GM18508 (cell line): ENCODE measurements at regions not wholly inside any gene's neighbourhood (a gene's known extent, or its start where the extent isn't known, plus 50 kb on each side); places are given as distances from the start of the nearest gene placed in this dataset.
"Not testable (repeated sequence)": the region's sequence is repeated elsewhere in the genome, so short reads cannot be mapped to it uniquely, and the experiment has no call there.

Experiments
- ATAC-seq: cut with Tn5 transposase; IDR thresholded peaks from one replicate; pipeline ENCODE4 v1.9.1; 2021; ENCODE audit warnings: moderate number of reproducible peaks; ENCODE audit not compliant: insufficient read depth, unreplicated experiment

DNA sequence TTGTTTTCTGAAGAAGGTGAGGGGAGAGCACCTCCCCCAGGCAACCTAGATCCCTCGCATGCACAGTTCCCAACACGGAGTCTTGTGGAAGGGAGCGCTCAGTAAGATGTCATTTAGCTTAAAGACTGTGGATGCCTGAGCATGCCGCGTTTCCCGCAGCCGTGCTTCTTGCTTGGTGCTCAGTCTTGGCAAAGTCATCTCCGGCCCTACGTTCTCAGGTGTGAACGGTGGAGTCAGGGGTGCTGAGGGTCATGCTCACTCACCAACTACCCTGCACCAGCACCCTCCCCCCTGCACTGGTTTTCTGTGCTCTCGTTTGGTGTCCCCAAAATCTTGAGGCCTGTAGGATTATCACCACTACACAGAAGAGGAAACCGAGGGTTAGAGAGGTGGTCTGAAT, 202.1 kb downstream of the RHOU start:
- ATAC-seq: no peak

DNA sequence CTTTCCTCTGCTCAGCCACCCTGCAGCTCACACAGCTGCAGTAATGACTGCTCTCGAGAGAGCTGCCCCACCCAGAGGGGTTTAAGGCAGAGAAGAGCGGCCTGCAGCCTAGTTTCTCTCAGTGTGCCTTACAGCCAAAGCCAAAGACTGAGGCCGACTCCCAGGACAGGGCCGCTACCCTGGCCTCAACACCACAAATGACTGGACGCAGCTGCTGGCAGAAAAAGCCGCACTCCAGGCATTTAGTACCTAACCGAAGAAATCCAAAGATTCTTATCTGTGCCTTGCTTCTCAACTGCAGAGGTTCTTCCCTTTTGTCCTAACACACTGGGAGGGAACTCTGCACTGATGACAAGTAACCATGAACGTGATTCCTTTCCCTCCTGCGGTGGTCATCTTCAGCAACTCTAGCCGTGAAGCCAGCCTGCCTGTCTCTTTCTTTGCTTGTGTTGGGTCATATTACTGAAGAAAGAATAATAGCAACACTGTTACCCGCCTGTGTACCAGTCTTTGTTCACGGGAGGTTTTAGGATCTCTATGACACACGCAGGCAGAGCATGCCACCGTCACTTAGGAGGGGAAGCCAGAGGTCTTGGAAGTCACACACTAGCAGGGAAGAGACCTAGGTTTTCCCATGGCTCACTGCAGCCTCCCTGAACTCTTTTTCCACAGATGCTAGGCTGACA, 202.7 kb downstream of the RHOU start:
- no peak for ATAC-seq

DNA sequence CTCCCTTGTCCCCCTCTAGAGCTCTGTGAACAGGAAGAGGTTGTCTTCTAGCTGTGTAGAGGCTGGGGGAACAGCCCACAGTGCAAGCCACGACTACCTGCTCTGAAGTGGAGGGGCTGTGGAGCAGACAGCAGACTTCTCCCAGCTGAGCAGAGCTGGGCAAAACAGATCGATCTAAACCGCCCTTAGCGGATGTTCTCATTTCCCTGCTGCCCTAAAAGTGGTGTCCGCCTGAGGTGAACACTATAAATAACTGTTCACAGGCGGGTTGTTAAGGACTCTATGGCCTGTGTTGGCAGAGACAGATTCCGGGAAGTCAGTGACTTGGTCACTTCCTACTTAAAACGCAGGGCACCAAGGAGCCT, 203.2 kb downstream of the RHOU start:
- ATAC-seq: peak; percentile 53

DNA sequence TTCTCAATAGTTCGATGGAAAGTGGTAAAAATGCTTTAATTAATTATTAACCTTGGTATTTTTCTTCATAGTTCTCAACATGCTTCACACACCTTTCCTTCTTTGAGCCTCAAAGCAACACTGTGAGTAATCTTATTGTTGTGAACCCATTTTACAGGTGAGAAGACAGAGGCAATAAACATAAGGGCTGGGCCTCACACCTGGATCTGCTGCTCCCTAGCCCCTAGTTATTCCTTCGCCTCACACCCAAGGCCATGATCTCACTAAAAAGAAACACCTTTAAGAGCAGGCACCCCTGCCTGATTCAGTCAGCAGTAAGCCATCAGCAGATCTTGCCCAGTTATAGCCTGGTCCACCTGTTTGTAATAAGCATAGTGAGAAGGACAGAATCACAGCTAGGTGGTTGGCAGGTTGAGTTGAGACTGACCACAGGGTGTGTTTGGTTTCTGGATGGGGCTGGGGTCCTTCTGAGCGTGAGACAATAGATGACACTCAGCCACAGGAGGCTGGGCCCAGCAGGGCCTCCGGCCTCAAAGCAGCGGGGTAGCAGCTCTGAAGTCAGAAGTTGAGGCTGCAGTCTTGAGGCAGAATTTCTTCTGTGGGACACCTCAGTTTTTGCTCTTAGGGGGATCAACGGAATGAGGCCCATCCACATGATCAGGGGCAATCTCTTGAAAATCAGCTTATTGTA, 203.9 kb downstream of the RHOU start:
- ATAC-seq: no peak

DNA sequence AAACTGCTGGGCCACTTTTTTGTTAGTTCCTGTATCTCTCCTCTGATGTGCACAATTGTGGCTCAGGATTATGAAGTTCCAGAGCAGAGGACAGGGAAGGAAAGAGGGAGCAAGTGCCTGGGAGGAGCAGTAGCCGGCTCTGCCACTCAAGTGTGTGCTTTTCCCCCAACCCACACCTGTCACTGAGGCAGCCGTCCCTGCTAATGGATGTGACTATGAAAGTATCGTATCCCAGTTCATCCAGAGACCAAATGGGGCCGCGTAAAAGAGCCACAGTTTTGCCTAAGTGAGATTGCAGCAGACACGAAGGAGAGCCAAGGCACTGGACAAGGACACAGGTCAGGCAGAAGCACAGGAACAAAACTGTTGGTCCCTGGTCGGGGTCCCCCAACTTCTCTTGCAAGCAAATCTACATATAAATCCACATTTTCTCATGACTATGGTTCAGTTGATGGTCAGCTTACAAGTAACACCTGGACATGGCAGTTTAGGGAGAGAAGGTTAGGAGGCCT, 204.7 kb downstream of the RHOU start:
- no peak for ATAC-seq

DNA sequence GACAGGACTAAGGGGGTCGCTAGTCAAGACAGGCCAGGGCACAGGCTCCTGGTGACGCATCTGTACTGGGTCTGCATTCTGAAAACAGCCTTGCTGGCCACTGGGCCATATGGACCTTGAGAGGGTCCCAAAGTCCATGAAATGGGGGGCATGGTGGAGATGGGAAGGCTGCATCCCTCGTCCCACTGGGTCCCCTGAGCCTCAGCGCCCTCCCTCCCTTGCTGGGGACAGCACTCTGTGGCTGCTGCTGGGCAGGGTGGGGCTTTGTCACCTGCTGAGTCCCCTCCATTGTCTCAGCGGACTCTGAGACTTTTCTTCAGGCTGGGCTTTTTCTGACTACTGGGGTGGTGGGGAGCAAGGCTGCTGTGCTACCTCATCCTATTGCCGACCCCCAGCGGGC, 205.2 kb downstream of the RHOU start:
- ATAC-seq: no peak

DNA sequence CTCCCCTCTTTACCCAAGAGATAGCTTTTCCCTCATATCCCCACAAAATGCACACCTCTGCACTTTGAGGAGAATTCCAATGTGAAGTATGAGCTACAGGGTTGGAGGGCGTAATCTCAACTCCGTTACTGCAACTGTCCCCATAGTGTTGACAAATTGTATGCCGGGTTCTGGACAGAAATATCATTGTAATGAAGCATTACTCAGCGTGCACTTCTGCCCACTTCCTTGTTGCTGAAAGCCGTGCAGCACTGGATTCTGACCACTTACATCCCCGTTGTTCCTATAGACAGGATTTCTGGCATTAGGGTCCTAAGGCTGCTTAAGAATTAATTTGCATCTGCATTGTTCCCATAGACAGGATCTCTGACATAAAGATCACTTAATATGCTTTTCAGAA, 205.6 kb downstream of the RHOU start:
- ATAC-seq: no peak

DNA sequence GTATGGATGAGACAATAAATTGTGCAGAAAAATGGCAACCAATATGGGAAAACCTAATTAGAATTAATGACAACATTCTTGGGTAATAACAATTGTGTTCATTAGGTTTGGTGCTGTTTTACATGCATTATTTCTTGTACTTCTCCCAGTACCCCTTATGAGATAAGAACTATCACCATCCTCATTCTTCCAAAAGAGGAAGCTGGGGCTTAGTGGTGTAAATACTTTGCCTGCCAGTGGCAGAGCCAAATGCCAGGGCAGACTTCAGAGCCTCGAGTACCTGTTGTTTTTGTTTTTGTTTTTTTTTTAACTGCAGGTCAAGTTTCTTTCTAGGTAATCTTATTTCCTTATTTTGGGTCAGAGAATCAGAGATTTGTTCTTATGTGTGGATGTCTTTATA, 206.4 kb downstream of the RHOU start:
- ATAC-seq: no peak

DNA sequence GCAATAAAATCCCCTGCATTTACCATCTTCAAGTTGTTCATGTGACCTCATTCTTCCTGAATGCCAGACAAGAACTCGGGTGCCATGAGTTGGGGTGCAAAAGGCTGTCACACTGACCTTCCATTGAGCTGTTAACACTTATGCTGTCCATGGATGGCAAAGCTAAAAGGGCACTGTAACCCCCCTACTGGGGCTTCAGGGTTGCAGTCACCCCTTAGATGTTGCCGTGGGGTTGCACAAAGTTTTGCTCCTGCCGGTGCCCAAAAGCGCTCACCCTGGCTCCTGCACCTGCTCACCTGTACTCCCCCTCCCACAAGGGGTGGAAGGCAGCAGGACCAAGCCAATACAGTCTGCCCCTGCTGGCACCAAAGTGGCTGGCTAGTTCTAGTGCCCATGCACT, 208.2 kb downstream of the RHOU start:
- ATAC-seq: no peak

DNA sequence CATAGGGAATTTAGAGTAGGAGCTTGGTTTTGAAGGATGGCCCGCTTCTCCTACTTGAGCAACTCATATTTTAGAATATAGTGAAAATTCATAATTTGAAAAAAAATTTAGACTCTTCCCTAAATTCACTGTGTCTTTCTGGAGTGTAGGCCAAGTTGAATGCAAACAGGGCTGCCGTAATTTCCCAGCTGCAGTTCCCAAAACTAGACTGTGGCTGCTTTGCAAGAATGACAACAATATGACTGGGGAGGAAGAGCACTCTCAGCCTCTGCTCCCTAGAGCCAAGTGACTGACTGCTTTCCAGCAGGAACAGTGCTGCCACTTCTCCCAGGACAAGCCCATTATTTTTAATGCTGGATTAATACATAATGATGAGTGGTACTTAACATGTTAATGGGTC, 209.0 kb downstream of the RHOU start:
- no peak for ATAC-seq

DNA sequence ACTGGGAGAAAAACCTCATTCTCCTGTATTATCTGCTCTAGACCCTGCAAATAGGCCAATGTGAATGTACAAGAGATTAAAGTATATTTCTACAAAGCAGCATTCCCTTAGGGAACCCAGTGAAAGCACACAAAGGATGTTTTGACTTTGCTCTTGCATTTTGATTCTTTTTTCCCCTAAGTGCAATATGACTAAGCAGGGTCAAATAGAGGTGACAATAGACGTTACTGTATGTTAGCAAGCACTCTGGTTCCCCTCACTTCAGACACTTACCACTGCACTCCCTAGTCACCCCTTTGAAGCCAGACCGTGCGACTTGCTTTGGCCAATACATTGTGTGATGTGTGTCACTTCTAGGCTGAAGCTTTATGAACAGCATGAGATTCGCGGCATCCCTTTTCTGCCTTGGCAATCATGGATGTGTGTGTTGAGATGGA, 209.7 kb downstream of the RHOU start:
- no peak for ATAC-seq

DNA sequence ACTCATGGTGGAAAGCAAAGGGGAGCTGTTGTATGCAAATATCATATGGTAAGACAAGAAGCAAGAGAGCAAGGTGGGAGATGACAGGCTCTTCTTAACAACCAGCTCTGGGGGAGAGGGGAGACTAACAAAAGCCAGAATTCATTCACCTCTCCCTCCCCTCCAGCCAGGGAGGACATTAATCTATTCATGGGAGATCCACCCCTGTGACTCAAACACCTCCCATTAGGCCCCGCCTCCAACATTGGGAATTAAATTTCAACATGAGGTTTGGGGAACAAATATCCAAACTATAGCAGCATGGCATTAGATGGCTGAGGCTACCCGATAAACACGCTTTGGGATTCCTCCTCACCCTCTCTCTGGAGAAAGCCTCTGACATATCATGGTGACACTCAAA, 210.6 kb downstream of the RHOU start:
- ATAC-seq: no peak

DNA sequence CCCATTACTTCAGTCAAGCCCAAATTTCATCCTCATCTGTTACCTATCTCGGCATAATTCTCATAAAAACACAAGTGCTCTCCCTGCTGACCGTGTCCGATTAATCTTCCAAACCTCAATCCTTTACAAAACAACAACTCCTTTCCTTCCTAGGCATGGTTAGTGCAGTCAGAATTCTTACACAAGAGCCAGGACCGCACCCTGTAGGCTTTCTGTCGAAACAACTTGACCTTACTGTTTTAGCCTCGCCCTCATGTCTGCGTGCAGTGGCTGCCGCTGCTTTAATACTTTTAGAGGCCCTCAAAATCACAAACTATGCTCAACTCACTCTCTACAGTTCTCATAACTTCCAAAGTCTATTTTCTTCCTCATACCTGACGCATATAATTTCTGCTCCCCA, 214.3 kb downstream of the RHOU start:
- not testable (repeated sequence) for ATAC-seq

DNA sequence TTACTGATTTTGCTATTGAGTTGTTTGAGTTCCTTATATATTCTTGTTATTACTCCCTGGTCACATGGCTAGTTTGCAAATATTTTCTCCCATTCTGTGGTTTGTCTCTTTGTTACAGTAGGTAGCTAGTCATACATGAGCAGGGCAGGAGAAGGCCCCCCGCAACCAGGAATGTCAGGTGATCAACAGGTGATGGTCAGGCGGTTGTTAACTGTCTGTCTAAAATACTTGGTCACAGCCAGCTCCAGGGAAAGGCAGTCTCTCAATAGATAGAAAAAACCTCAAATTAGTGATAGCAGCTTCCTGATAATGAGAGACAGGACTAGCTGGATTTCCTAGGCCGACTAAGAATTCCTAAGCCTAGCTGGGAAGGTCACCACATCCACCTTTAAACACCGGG, 217.9 kb downstream of the RHOU start:
- ATAC-seq: no peak

DNA sequence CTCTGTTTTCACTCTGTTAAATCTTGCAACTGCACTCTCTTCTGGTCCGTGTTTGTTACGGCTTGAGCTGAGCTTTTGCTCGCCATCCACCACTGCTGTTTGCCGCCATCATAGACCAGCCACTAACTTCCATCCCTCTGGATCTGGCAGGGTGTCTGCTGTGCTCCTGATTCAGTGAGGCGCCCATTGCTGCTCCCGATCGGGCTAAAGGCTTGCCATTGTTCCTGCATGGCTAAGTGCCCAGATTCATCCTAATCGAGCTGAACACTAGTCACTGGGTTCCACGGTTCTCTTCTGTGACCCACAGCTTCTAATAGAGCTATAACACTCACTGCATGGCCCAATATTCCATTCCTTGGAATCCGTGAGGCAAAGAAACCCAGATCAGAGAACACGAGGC, 218.5 kb downstream of the RHOU start:
- not testable (repeated sequence) for ATAC-seq

DNA sequence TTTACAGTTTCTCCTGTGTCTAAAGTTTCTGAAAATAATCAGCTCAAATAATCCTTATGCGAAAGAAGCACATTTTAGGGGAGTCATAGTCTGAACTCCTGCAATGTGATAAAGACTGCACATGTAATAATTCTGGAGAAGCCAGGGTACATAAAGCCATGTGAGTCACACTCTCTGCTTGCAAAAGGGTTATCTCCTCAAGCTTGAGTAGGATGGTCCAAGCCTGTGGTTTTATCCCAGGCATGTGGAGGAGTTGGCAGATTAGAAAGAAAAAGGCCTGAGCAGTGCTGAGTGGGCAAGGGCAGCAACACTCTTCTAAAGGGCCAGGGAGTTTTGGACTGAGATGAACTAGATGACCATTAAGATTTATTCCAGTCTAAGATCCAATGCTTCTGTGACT, 220.4 kb downstream of the RHOU start:
- ATAC-seq: no peak

DNA sequence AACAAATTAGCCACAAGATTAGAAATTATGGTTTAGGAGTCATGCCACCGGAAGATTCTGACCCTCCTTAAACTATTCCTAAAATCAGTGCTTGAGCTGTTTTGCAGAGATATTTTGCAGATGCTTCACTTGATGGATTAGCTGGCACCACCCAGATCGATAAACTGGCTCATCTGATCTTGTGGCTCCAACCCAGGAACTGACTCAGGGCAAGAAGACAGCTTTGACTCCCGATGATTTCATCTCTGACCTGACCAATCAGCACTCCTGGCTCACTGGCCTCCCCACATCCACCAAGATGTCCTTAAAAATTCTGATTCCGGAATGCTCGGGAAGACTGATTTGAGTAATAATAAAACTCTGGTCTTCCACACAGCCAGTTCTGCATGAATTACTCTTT, 221.6 kb downstream of the RHOU start:
- no peak for ATAC-seq

DNA sequence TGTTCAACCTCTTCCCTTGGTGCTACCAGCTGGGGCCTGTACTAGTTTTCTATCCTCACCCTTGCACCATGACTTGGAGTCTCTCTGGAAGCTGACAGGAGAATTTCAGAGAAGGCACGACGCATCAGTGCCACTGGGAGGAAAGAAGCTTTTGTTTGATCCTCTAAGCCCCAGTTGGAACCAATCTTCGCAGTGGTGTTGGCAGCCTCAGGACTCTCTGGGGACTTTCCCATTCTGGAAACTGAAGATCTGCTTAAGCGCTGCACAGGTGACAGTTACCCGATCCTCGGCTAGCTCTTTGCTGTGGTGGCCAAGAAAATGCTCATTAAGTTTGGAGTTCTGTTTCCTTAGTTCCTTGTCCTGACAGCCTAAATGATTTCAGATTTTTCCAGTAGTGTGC, 222.3 kb downstream of the RHOU start:
- no peak for ATAC-seq

DNA sequence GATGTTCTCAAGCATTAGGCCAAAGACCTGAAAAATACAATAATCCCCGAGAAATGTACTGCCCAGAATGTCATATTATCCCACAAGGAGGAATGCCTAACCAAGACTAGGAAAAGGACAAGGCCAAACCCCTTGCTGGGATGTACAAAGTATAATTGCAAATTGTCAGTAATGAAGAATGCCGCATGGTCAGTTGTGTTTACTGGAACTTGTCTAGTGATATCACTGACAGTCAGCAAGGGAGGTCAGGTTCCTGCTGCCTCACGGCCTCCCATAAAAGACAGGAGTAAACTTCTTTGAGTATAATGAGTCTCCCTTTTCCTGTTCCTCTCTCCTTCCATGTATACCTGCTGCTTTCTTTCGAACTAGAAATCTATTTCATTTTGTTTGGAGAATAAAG, 222.8 kb downstream of the RHOU start:
- no peak for ATAC-seq

DNA sequence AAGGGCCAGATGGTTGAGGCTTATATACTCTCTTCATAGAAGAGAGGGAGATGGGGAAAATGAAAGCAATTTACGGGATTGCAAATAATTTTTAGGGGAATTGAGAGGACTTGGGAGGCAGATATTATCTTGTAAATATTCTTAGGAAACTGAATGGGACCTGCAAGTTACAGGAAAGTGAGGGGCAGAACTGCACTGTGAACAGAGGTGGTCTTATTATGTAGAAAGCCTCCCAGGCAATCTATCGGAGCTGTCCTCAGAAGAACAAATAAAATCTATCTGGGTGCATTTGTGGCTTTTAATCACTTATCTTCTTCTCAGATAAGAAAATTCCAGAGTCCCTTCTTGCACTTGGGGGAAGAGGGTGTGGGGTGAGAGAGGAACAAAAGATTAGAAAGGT, 223.5 kb downstream of the RHOU start:
- no peak for ATAC-seq

DNA sequence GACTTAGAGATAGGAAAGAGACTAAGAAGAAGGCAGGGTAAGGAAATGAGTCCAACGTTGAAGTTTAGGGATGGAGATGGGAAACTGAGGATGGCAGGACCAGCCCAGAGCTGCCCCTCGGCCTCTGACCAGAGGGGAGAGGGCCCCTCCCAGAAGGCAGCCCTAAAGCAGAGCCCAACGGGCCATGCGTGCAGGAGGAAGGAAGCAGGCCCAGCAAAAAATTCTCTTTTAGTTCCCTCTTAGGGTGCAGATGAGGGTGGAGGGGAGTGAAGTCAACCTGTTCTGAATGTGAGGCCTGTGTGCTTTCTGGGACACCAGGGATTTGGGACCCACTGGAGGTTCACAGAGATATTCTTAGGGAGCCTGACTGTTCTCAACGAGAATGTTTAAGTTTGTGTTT, 225.4 kb downstream of the RHOU start:
- ATAC-seq: no peak

DNA sequence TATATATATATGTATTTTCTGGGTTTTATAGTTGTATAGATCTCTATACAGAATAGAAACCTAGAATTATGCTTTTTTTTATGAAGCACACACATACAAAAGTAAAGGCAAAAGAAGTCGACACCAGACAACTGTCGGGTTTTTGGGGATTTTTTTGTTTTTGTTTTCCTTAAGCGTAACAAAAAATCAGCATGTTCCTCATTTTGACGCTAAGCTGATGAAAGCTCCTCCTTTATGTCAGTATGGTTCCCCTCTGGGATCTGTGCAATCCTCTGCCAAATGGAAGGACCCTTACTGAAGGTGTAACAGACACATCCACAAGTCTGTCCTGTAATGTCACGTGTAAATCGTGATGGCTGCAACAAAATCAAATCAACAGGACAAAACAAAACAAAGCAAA, 226.2 kb downstream of the RHOU start:
- no peak for ATAC-seq
